Hepatocyte (in vitro differentiated cells): ENCODE measurements at regions not wholly inside any gene's neighbourhood (a gene's known extent, or its start where the extent isn't known, plus 50 kb on each side); places are given as distances from the start of the nearest gene placed in this dataset.

ENCODE experiments used
- DNase-seq: peaks from one replicate; pipeline ENCODE4 v3.0.0-alpha.2; 2016; ENCODE audit warnings: low spot score
- H2AFZ ChIP-seq: fragments of 200-600 bp; sonication (generic); 2 replicates; pipeline ENCODE4 v1.6.0; 2016; ENCODE audit warnings: antibody characterized with exemption, mild to moderate bottlenecking
- H3K27ac ChIP-seq: fragments of 200-600 bp; sonication (generic); 2 replicates; pipeline ENCODE4 v1.5.1; 2016; ENCODE audit warnings: mild to moderate bottlenecking
- H3K27me3 ChIP-seq: fragments of 200-600 bp; sonication (generic); 2 replicates; pipeline ENCODE4 v1.6.1; 2016
- H3K36me3 ChIP-seq: fragments of 200-600 bp; sonication (generic); replicated peaks from 2 replicates; pipeline ENCODE4 v1.5.1; 2016; ENCODE audit warnings: low read depth; ENCODE audit not compliant: insufficient read depth
- H3K4me1 ChIP-seq: fragments of 200-600 bp; sonication (generic); 2 replicates; pipeline ENCODE4 v1.5.1; 2016; ENCODE audit warnings: mild to moderate bottlenecking, moderate library complexity; ENCODE audit not compliant: insufficient read depth
- H3K4me2 ChIP-seq: fragments of 200-600 bp; sonication (generic); 2 replicates; pipeline ENCODE4 v1.6.0; 2016
- H3K4me3 ChIP-seq: fragments of 200-600 bp; sonication (generic); 2 replicates; pipeline ENCODE4 v1.5.1; 2016; ENCODE audit warnings: mild to moderate bottlenecking
- H3K79me2 ChIP-seq: fragments of 200-600 bp; sonication (generic); 2 replicates; pipeline ENCODE4 v1.6.0; 2017; ENCODE audit warnings: mild to moderate bottlenecking
- H3K9me2 ChIP-seq: fragments of 200-600 bp; sonication (generic); replicated peaks from 2 replicates; pipeline ENCODE4 v1.6.0; 2017; ENCODE audit warnings: mild to moderate bottlenecking; ENCODE audit not compliant: insufficient read depth
- H3K9me3 ChIP-seq: fragments of 200-600 bp; sonication (generic); 2 replicates; pipeline ENCODE4 v1.5.1; 2016; ENCODE audit warnings: low read depth, mild to moderate bottlenecking
- H4K20me1 ChIP-seq: fragments of 200-600 bp; sonication (generic); 2 replicates; pipeline ENCODE4 v1.6.0; 2016; ENCODE audit warnings: mild to moderate bottlenecking; ENCODE audit not compliant: insufficient read depth, poor library complexity, severe bottlenecking
- CTCF ChIP-seq: fragments of 200-600 bp; sonication (generic); IDR thresholded peaks from 2 replicates; pipeline ENCODE4 v1.5.1; 2016; ENCODE audit warnings: antibody characterized with exemption, mild to moderate bottlenecking; ENCODE audit not compliant: poor library complexity
- EZH2 ChIP-seq: fragments of 200-600 bp; sonication (generic); IDR thresholded peaks from 2 replicates; pipeline ENCODE4 v1.6.1; 2016; ENCODE audit warnings: antibody characterized with exemption, mild to moderate bottlenecking, borderline replicate concordance
- EZH2phosphoT487 ChIP-seq: fragments of 200-600 bp; sonication (generic); IDR thresholded peaks from one replicate; pipeline ENCODE4 v1.6.1; 2018; ENCODE audit warnings: antibody characterized with exemption, mild to moderate bottlenecking, low read depth, moderate library complexity; ENCODE audit not compliant: unreplicated experiment, severe bottlenecking
- WGBS: methylation state at CpG from one replicate; pipeline ENCODE4 v1.1.6; 2016; ENCODE audit warnings: low lambda C conversion rate; ENCODE audit errors: missing lambda C conversion rate; 5-methylcytosine and 5-hydroxymethylcytosine counted together

GRCh38 chr1:31127266-31127665 lies 61.7 kb upstream of the PUM1 start:
- Histone ChIP-seq H3K27me3 (no peaks in the 10 kb centered on the region), H3K36me3 (no peaks in the 10 kb centered on the region), H4K20me1 (no peaks in the 10 kb centered on the region), H3K9me3 (no peaks in the 10 kb centered on the region), H3K79me2 (no peaks in the 10 kb centered on the region), H3K4me1 (no peaks in the 10 kb centered on the region), H2AFZ (no peak overlapping the region), H3K4me3 (no peak overlapping the region), H3K4me2 (no peak overlapping the region), H3K27ac (peak overlapping the region; percentile 27), H3K9me2 (no peaks in the 10 kb centered on the region)
- TF ChIP-seq EZH2phosphoT487 (no peak), EZH2 (no peak), CTCF (no peak)
- WGBS: 70% methylated on average over 7 of the region's 7 CpGs
- DNase-seq: peak; percentile 39

GRCh38 chr1:31122741-31123140 lies 57.2 kb upstream of the PUM1 start:
- peak; percentile 26 for DNase-seq
- H3K4me3 ChIP-seq: no peak overlapping the region
- TF ChIP-seq EZH2phosphoT487 (no peak), EZH2 (no peak), CTCF (no peak)
- no peaks in the 10 kb centered on the region for H4K20me1 ChIP-seq
- H3K79me2 ChIP-seq: no peaks in the 10 kb centered on the region
- no peaks in the 10 kb centered on the region for H3K4me1 ChIP-seq
- H3K36me3 ChIP-seq: no peaks in the 10 kb centered on the region
- no peak overlapping the region for H3K4me2 ChIP-seq
- no peak overlapping the region for H2AFZ ChIP-seq
- H3K27me3 ChIP-seq: no peaks in the 10 kb centered on the region
- no peaks in the 10 kb centered on the region for H3K9me3 ChIP-seq
- H3K9me2 ChIP-seq: no peaks in the 10 kb centered on the region
- H3K27ac ChIP-seq: no peak overlapping the region
- WGBS: 64% methylated on average over 8 of the region's 8 CpGs

GRCh38 chr1:31122101-31122735 lies 56.7 kb upstream of the PUM1 start:
- H3K9me2 ChIP-seq: no peaks in the 10 kb centered on the region
- no peaks in the 10 kb centered on the region for H3K4me1 ChIP-seq
- TF ChIP-seq CTCF: no peak
- TF ChIP-seq EZH2phosphoT487: no peak
- no peak for TF ChIP-seq EZH2
- no peak overlapping the region for H3K27ac ChIP-seq
- H2AFZ ChIP-seq: no peak overlapping the region
- H3K27me3 ChIP-seq: no peaks in the 10 kb centered on the region
- H3K9me3 ChIP-seq: no peaks in the 10 kb centered on the region
- H3K4me3 ChIP-seq: no peak overlapping the region
- H3K36me3 ChIP-seq: no peaks in the 10 kb centered on the region
- H3K79me2 ChIP-seq: no peaks in the 10 kb centered on the region
- no peaks in the 10 kb centered on the region for H4K20me1 ChIP-seq
- peak; percentile 19 for DNase-seq
- H3K4me2 ChIP-seq: no peak overlapping the region
- WGBS: 72% methylated on average over 6 of the region's 6 CpGs
